WERI-Rb-1 (cell line): ENCODE measurements at regions not wholly inside any gene's neighbourhood (a gene's known extent, or its start where the extent isn't known, plus 50 kb on each side); places are given as distances from the start of the nearest gene placed in this dataset.
"Not testable (repeated sequence)": the region's sequence is repeated elsewhere in the genome, so short reads cannot be mapped to it uniquely, and the experiment has no call there.

ENCODE experiments used
- DNase-seq: peaks from one replicate; pipeline ENCODE4 v3.0.0-alpha.2; 2020
- H3K27ac ChIP-seq: fragments of 250-450 bp; sonication (Bioruptor Pico); 2 replicates; pipeline ENCODE4 v1.5.1; 2020; ENCODE audit warnings: mild to moderate bottlenecking, moderate library complexity
- H3K27me3 ChIP-seq: fragments of 250-450 bp; sonication (Bioruptor Pico); 2 replicates; pipeline ENCODE4 v1.5.1; 2021; ENCODE audit warnings: mild to moderate bottlenecking, low read depth, moderate library complexity; ENCODE audit not compliant: insufficient read depth, severe bottlenecking
- H3K36me3 ChIP-seq: fragments of 250-450 bp; sonication (Bioruptor Pico); 2 replicates; pipeline ENCODE4 v1.5.1; 2020; ENCODE audit warnings: mild to moderate bottlenecking, moderate library complexity
- H3K4me3 ChIP-seq: 2 replicates; pipeline ENCODE4 v1.5.1; 2011; ENCODE audit warnings: low read depth, mild to moderate bottlenecking, control low read depth, low read length
- H3K9me3 ChIP-seq: fragments of 250-450 bp; sonication (Bioruptor Pico); 2 replicates; pipeline ENCODE4 v1.5.1; 2021; ENCODE audit warnings: mild to moderate bottlenecking, moderate library complexity; ENCODE audit not compliant: severe bottlenecking
- TF ChIP-seq, protein P1 (sequence below): IDR thresholded peaks from 2 replicates; pipeline ENCODE4 v1.5.1; 2011; ENCODE audit warnings: low read depth, mild to moderate bottlenecking, control low read depth, inconsistent platforms, low read length

DNA sequence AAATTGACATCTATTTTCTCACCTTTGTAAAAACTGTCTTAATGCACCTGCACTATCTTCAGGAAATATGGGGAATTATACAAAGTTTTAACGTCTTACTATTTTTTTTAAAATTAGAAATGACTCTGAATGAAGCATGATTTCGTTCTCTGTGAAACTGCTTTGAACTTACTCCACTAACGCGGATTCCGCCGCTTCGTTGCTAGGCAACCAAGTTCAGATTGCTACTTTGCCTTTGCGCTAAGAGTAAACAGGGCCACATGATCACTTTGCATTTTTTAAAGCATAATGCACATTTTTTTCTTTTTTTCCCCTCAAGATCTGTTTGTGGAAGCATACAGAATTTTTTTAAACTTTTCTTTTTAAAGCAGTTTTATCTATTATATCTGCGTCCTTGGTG is 690.5 kb downstream of the BRINP3 start:
- H3K27me3 ChIP-seq, result no peaks in the 10 kb centered on the region
- no peak for DNase-seq
- H3K27ac ChIP-seq, result no peak overlapping the region
- no peaks in the 10 kb centered on the region for H3K9me3 ChIP-seq
- H3K4me3 ChIP-seq, result no peak overlapping the region
- TF ChIP-seq, protein P1, sequence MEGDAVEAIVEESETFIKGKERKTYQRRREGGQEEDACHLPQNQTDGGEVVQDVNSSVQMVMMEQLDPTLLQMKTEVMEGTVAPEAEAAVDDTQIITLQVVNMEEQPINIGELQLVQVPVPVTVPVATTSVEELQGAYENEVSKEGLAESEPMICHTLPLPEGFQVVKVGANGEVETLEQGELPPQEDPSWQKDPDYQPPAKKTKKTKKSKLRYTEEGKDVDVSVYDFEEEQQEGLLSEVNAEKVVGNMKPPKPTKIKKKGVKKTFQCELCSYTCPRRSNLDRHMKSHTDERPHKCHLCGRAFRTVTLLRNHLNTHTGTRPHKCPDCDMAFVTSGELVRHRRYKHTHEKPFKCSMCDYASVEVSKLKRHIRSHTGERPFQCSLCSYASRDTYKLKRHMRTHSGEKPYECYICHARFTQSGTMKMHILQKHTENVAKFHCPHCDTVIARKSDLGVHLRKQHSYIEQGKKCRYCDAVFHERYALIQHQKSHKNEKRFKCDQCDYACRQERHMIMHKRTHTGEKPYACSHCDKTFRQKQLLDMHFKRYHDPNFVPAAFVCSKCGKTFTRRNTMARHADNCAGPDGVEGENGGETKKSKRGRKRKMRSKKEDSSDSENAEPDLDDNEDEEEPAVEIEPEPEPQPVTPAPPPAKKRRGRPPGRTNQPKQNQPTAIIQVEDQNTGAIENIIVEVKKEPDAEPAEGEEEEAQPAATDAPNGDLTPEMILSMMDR, result no peak
- H3K36me3 ChIP-seq, result no peaks in the 10 kb centered on the region

DNA sequence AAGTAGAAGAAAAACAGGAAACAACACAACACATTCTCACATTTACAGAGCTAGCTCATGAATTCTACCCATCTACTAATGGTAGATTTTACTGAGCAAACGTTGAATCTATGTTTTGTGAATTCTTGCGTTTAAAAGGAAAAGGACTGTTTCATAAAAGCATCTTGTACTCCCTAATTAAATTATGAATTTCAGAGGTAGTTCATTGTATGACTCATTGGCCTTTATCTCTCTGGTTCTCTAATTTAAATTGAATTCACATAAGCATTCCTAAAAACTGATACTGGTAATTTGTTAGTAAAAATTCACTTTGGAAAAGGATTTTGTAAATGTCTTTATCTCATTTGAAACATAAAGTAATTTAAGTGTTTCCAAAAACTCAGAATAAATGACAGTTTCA is 687.3 kb downstream of the BRINP3 start:
- H3K36me3 ChIP-seq, result no peaks in the 10 kb centered on the region
- TF ChIP-seq, protein P1, result no peak
- H3K27ac ChIP-seq, result no peak overlapping the region
- DNase-seq, result no peak
- no peak overlapping the region for H3K4me3 ChIP-seq
- H3K27me3 ChIP-seq, result no peaks in the 10 kb centered on the region
- no peaks in the 10 kb centered on the region for H3K9me3 ChIP-seq

DNA sequence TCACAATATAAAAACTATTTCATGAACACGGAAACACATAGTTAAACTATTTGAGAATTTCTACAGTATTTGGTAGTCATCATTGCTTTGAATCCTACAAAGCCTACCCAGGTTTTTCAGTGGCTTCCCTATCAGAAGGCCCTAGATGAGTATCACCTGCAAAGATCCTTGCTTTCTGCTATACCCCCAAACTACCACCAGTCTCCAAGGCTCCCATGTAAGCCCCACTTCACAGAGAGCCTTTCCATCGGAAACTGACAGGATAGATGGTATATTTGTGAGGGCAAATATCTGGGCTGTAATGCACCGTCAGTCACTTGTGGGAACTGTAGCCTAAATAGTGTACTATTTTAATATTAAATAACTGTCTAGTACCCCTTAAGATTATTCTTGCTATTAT is 674.3 kb downstream of the BRINP3 start:
- Histone ChIP-seq H3K36me3 (no peaks in the 10 kb centered on the region), H3K27me3 (no peaks in the 10 kb centered on the region), H3K4me3 (no peak overlapping the region), H3K9me3 (no peaks in the 10 kb centered on the region), H3K27ac (no peak overlapping the region)
- DNase-seq, result no peak
- TF ChIP-seq, protein P1, result no peak

GRCh38 chr1:189804352-189804751 is 673.3 kb downstream of the BRINP3 start:
- H3K36me3 ChIP-seq, result no peaks in the 10 kb centered on the region
- no peaks in the 10 kb centered on the region for H3K27me3 ChIP-seq
- TF ChIP-seq, protein P1, result no peak
- no peaks in the 10 kb centered on the region for H3K9me3 ChIP-seq
- H3K27ac ChIP-seq, result no peak overlapping the region
- H3K4me3 ChIP-seq, result no peak overlapping the region
- DNase-seq, result no peak

DNA sequence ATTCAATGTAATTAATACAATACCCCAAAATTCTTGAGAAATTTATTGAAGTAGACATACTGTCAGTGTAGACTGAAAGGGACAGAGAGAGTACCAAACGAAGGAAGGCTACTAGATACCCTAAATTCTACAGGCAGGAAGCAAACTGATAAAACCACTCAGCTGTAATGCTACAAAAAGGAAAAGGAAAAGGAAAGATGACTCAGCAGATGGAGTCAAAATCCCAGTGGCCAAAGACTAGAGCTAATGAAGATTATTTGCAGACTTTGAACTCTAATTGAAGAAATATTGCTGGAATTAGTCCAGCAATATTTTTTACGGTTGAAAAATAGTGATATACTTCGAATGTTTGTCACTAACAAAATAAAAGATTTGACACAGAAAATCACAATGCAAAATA is 671.9 kb downstream of the BRINP3 start:
- H3K36me3 ChIP-seq, result no peaks in the 10 kb centered on the region
- H3K9me3 ChIP-seq, result no peaks in the 10 kb centered on the region
- TF ChIP-seq, protein P1, result no peak
- no peak overlapping the region for H3K4me3 ChIP-seq
- DNase-seq, result no peak
- no peak overlapping the region for H3K27ac ChIP-seq
- no peaks in the 10 kb centered on the region for H3K27me3 ChIP-seq

GRCh38 chr1:189810639-189811038 is 667.0 kb downstream of the BRINP3 start:
- H3K4me3 ChIP-seq, H3K36me3 ChIP-seq, DNase-seq, H3K27ac ChIP-seq, H3K27me3 ChIP-seq, H3K9me3 ChIP-seq: not testable (repeated sequence)
